UCSD-AML1 (cell line): ENCODE measurements at regions not wholly inside any gene's neighbourhood (a gene's known extent, or its start where the extent isn't known, plus 50 kb on each side); places are given as distances from the start of the nearest gene placed in this dataset.
A peak's percentile ranks its signal among the peaks of the same experiment; 100 is the strongest.

Source experiments
- DNase-seq: peaks from one replicate; lab custom pipeline; 2025; ENCODE audit not compliant: unreplicated experiment; lab: John Stamatoyannopoulos, UW

DNA sequence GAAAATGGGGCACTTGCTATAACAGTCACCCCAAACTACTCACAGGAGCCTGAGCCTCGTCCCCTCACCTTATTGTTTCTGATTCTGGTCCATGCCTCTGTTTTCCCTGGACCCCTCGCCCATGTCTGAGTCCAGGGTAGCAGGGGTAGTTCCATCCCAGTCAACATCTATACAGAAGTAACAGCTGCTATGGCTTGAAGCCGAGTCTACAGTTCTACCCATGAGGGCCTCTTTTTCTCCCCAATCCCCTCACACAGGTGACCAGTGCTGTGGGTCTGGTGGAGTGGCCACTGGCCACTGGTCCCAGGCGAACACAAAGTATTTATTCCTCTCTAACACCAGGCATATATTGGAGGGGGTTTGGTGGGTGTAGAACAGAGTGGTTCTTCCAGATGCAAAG is 116.4 kb downstream of the ZNF280B start:
- no peak for DNase-seq

DNA sequence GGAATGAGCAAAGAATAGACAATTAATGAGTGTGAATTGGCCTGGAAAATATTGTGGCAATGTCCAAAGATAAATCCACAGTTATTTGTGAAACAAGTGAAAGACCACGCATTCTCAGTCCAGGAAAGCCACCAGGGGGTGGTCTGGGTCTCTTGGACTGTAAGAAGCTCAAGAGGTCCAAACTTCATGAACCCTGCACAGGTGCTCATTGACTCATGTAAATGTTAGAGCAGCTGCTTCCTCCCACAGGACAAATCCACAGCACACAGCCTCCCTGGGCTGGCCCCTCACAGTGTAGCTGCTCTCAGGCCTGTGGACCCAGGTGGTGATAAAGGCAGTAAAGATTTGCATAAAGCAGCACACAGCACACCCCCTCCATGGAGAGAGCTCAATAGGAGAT is 114.0 kb downstream of the ZNF280B start:
- no peak for DNase-seq

DNA sequence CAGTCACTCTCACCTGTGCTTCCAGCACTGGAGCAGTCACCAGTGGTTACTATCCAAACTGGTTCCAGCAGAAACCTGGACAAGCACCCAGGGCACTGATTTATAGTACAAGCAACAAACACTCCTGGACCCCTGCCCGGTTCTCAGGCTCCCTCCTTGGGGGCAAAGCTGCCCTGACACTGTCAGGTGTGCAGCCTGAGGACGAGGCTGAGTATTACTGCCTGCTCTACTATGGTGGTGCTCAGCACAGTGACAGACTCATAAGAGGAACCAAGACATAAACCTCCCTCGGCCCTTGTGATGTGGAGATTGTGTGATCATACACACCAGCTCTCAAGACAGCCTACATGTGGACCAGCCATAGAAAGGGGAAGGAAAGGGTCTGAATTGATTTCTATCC is 113.3 kb downstream of the ZNF280B start:
- DNase-seq = no peak

DNA sequence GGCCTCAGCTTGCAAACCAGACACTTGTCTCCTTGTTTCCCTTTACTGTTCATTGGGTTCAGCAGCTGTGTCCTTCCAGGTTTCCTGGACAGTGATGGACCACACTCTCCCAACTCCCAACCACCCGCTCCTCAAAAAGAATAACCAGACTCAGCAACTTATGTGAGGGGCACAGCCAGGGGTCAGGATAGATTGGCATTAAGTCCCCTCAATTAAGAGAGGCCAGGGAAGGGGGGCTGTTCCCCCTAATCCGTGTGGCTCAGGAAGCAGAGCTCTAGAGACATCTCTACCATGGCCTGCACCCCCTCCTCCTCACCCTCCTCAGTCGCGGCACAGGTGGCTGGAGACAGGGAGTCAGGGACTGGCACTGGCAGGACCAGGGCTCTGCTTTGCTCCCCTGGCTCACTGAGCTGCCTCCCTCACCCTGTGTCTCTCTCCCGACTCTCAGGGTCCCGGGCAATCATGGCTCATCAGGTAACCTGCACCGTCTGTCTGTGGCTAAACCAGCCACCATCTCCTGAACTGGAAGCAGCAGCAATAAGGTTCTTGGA is 111.7 kb downstream of the ZNF280B start:
- DNase-seq = no peak

DNA sequence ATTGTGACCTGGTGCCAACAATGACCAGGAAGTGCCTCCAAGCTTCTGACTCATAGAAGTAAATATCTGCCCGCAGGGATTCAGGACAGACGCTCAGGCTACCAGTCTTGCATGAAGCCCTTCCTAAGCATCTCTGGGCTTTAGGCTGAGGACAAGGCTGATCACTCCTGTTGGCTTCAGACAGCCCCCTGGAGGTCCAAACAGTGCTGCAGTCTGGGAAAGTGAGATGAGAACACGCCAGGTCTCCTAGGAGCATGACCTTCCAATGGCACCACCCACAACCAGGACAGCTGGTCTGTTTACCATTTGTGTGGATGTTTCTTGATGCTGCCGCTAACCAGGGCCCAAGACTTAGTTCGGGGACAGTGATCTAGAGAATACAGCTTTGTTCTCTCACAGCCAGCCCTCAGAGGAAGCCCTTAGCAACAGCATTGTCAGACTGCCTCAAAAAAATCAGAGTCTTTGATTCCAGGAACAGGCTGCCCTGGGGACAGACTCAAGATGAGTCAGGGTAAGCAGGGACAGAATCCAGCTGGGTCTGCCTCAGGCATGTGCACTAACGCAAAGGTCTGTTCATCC is 111.2 kb downstream of the ZNF280B start:
- DNase-seq = no peak

DNA sequence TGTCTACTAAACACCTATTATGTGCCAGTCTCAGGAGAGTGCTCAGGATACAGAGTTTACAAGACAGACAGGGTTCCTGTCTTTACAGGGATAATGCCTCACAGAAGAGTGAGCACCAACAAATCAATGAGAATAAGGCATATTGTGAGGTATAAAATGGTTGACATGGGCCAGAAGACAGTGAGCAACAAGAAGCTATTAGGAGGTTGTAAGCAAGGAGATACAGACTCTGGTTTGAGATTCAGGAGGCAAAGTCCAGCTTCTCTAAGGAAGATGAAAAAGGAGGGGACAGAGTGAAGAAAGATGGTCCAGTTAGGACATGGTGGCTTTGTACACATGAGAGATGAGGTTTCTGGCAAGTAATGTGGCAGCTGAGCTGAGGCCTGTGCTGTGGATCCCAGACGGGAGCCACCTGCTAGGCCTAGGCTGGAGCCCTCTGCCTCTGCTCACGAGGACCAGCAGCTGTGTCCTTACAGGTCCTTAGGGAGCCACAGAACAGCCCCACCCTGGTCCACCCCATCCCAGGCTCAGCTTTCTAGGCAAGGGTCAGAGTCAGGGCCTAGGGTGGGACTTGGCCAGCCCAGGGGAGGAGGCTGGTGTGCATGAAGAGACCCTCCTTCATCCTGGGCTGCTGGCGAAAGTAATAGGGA is 110.5 kb downstream of the ZNF280B start:
- no peak for DNase-seq

DNA sequence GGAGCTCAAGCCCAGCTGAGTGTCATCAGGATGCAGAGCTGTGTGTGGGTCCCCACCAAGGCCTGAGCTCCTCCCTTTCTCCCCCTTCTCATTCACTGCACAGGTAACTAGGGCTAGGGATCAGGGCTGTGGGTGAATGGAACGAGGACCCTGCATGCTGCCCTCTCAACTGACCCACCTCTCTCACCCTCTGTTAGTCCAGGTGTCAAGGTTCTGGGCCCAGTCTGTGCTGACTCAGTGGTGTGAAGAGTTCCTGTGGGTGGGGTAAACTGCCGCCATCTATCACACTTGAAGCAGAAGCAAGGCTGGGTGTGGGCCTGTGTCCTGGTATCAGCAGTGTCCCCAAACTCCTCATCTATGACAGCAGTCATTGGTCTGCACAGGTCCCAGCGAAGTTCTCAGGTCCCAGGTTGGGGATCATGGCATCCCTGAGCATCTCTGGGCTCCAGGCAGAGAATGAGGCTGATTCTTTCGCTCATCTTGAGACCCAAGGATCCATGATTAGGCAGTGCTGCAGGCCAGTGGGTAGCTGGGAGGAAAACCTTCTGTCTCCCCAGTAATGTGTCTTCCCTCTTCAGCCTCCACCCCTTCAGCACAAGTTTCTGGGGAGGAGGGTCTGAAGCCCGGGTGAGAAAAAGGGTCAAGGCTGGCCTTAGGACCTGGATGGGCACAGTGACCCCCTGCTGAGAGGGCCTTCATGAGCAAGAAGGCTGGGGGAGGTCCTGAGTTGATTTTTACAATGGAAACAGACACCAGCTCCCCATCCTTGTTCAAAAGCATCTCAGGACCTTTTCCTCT is 109.8 kb downstream of the ZNF280B start:
- no peak for DNase-seq

DNA sequence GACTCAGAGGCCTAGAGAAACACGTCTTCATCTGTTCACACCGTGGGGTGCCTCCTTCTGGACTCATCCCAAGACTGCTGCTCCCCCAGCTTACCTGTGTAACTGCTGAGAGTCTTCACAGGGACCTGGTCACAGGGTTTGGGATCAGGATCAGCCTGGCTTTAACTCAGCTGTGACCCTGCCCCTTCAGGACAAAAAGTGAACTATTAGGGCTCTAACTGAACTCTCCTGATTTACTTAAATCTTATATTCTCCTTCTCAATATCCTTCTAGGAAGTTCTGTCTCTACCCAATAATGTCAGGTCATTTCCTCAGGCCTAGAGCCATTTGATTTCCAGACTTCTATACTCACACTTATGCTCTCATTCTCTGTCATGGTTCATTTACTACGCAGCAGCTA is 108.4 kb downstream of the ZNF280B start:
- no peak for DNase-seq

DNA sequence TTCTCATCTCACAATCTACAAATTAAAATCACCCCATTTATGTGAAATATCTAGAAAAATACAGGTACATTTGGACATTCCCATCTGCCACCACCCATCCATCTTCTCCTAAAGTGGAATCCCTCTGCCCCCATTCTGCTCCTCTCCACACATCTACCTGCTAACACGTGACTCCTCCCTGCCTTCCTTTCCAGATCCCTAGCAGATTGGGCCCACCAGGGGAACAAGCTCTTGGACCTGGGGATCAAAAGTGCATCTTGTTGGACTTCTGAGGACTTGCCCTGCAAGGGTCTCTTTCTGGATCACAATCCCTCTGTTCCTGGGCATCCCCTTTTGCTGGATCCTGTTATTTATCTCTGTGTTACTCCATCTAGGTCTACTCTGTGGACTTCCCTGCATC is 107.6 kb downstream of the ZNF280B start:
- no peak for DNase-seq

DNA sequence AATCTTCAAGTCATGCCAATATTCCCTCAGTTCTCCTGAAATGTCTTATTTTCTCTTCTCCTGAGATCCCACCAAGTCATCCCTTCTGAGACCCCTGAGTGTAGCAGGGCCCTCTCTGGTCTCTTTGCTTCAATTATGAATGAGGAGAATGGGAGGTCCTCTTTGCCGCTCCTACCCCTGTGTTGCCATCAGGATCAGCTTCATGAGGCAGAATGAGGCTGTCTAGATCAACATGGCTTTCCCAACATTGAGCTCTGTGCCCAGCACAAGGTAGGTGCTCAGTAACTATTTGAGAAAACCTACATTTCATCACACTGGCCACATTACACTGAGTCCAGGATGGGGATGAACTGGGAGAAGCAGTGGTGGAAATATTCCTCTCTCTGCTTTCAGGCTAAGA is 107.2 kb downstream of the ZNF280B start:
- DNase-seq = no peak

DNA sequence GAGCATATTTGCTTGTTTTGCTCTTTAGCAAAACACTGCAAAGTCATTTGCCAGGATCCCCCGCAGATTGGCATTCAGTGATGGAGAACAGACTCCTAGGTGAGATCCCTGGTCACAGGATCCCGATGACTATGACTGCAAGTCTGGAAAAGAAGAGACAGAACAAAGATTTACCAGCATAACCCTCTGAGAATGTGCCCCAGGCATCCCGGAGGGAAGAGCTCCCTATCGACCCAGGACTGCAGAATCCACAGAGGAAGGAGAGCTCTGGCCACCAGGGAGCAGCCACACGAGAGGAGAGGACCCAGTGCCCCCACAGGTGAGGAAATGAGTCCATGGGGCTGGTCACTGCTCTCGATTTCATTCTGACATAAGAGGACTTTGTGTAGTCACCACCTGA is 105.2 kb downstream of the ZNF280B start:
- DNase-seq = no peak

DNA sequence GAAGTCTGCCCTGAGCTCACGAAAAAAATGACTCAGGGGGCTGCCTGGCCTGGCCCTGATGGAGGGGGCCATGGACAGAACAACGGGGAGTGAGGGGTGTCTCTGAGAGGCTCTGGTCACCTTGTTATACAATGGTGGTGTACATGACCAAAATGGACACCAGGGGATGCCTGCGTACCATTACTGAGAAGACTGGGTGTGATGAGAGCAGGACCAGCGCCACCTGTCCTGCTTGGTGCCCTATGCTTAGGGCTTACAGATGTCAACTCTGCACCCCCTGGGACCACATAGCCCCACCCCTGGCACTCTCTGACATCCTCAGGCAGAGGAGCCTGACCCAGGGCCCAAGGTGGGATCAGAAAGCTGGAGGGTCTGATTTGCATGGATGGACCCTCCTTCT is 104.8 kb downstream of the ZNF280B start:
- DNase-seq = no peak

DNA sequence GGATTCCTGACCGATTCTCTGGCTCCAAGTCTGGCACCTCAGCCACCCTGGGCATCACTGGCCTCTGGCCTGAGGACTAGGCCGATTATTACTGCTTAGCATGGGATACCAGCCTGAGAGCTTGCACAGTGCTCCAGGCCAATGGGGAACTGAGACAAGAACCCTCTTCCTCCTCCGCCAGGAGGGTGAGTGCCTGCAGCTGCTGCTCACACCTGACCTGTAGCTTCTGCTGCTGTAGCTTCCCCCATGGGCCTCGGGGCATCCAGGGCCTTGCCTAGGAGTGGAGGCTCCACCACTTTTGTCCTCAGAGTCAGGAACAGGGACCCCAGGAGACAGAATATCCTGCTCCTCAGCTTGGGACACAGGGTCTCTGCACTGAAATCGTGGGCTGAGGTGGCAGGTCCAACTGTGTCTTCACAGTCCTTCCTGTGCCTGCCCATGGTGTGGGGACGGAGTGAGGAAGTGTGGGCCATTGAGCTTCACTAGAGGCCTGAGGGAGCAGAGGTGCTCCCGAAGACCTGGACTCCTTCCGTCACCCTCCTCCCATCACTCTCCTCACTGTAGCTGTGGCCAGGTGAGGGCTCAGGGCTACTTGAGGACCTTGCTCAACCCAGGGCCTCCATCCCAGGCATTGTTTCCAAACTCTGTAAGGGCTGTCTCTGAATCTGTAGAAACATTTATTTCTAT is 103.8 kb downstream of the ZNF280B start:
- DNase-seq = no peak

DNA sequence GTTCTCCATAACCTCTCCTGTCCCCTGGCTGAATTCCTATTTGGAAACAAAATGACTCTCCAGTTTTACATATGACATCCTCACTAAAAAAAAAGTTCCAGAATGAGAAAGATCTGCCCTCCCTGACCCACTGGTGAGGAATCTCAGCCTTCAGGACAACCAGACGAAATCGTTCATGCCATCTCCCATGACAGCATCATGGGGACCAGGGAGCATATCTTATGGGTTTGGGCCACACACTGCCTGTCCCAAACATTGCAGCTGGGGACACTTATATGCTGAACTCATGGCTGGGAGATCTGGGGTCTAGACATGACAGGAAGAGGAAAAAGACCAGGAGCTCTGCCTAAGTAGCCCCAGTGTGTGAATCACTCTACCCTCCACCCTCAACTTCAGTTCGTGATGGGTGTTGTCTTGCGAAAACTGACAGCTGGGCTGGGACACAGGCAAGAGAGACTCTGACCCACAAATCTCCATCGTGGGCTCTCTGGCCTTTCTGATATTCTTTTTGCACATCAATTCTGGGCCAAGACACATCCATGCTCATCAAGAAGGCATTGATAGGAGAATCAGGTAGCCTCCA is 102.0 kb downstream of the ZNF280B start:
- no peak for DNase-seq

DNA sequence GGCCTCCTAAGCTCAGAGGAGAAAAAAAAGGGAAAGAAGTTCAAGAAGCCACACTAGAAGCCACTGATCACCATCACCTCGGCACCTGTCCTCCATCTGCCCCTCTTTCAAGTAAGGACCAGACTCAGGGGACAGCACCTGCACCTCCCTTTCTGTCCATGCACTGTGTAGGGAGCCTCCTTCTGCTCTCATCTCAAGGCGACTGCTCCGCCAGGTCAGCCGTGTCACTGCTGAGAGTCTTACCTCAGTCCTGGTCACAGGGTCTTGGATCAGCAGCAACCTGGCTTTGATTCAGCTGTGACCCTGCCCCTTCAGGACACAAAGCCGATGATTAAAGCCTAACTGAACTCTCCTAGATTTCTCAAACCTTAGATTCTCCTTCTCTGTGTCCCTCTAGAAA is 101.5 kb downstream of the ZNF280B start:
- DNase-seq = no peak

DNA sequence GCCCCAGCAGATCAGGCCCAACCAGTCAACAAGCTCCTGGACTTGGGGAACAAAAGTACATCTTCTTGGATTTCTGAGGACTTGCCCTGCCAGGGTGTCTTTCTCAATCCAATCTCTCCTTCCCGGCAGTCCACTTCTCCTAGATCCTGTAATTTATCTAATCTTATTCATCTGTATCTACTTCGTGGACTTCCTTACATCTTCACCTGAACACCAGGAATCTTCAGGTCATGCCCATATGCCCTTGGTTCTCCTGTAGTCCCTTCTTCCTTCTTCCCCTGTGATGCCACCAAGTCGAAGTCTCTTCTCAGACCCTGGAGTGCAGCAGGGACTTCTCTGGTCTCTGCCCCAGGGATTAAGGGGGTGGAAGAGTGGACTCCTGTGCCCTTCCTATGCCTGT is 100.3 kb downstream of the ZNF280B start:
- no peak for DNase-seq

DNA sequence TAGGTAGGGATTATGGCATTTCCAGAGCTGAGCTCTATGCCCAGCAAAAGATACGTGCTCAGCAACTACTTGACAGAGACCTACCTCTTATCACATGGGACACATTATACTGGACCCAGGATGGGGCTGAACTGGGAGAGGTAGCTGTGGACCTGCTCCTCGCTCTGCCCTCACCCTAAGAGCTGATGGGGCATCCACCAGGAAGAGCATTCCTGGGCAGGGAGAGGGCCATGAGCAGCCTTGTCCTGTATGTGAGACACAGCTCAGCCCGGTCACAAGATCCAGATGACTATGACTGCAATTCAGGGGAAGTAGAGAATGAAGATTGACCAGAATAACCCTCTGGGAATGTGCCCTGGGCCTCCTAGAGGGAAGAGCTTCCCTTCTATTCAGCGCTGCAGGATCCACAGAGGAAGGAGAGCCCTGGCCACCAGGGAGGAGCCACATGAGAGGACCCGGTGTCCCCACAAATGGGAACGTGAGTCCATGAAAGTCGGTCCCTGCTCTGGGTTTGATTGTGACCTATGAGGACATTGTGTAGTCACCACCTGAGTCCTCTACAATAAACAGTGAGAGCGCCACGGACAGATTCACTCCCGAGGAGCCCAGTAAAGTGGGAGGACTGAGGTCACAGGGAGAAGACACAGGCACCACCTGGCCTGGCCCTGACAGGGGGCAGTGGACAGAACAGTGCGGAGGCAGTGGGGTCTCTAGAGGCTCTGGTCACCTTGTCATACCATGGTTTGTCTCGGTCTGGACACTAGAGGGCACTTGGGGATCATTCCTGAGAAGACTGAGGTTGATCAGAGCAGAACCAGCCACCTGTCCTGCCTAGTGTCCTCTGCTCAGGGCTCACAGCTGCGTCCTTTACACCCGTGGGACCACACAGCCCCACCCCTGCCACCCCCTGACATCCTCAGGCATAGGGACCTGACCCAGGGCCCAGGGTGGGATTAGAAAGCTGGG is 99.5 kb downstream of the ZNF280B start:
- DNase-seq = peak; percentile 28

DNA sequence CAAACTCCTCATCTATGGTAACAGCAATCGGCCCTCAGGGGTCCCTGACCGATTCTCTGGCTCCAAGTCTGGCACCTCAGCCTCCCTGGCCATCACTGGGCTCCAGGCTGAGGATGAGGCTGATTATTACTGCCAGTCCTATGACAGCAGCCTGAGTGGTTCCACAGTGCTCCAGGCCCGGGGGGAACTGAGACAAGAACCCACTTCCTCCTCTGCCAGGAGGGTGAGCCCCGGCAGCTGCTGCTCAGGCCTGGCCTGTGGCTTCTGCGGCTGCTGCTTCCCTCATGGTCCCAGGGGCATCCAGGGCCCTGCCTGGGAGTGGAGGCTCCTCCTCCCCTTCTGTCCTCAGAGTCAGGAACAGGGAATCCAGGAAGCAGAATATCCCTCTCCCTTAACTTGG is 98.4 kb downstream of the ZNF280B start:
- DNase-seq = peak; percentile 87

DNA sequence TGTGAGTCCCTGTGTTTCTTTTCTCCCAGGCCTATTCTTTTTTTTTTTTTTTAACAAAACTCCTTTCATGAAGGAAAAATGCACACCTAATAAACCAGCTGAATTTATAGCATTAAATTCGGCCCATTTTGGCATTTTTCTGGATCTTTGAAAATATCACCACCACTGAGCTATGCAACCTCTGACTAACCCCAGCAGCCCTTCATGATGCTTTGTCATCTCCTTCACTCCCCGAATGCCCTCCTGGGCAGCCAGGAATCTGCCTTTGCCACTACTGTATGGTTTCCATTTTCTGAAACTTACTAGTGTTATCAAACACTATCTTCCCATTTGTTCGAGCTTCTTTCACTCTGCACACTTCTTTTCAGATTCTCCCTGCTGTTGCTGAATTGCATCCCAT is 97.9 kb downstream of the ZNF280B start:
- no peak for DNase-seq

DNA sequence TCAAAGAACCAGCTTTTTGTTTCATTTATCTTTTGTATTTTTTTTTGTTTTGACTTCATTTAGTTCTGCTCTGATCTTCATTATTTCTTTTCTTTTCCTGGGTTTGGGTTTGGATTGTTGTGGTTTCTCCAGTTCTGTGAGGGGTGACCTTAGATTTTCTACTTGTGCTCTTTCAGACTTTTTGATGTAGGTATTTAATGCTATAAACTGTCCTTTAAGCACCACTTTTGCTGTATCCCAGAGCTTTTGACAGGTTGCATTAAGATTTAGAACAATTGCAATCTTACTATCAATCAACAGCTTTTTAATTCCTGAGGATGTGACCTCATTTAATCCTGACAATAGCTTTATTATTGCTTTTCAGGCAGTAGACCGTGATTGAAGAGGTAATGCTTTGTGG is 94.3 kb downstream of the ZNF280B start:
- no peak for DNase-seq
